ENCODE measurements at regions not wholly inside any gene's neighbourhood (a gene's known extent, or its start where the extent isn't known, plus 50 kb on each side); places are given as distances from the start of the nearest gene placed in this dataset.
A peak's percentile ranks its signal among the peaks of the same experiment; 100 is the strongest.

DNA sequence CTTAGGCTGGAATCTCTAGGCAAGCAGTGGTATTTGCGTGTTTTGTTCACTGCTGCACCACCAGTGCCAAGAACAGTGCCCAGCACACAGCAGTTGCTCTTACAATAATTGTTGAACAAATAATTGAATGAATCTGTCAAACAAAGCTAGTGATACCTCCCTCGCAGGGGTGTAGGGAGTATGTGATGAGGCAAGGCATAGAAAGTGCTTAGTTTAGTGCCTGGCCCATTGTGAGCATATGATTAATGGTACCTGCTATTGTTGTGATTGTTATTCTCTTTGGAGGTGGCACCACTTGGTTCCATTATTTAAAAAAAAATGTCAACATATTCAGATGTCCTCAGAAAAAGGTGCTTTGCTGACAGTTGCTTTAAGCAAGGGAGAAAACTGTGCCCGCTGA lies 210.1 kb upstream of the TBX3 start:
- Histone ChIP-seq H3F3A (ENCODE audit: insufficient read depth) (no peaks in the 10 kb centered on the region), H3K4me3 (no peak overlapping the region), H2AFZ (no peak overlapping the region), H4K20me1 (ENCODE audit: insufficient read depth) (no peaks in the 10 kb centered on the region), H3K9me3 (ENCODE audit: low read depth) (no peaks in the 10 kb centered on the region), H3K27me3 (replicated peaks; ENCODE audit: insufficient read depth) (no peaks in the 10 kb centered on the region), H3K27ac (no peak overlapping the region), H3K79me2 (ENCODE audit: insufficient read depth) (no peaks in the 10 kb centered on the region), H3K4me1 (ENCODE audit: insufficient read depth) (no peaks in the 10 kb centered on the region), H3K9me2 (ENCODE audit: insufficient read depth) (no peaks in the 10 kb centered on the region), H3K4me2 (ENCODE audit: unreplicated experiment) (no peak overlapping the region), H3K36me3 (ENCODE audit: low read depth) (no peaks in the 10 kb centered on the region), H3K9ac (no peak overlapping the region)
- WGBS, 2 experiments (ENCODE audit: low coverage in 1 of 2, low lambda C conversion rate in 2 of 2, missing lambda C conversion rate in 2 of 2) = 86 to 94% methylated on average over 3 of the region's 3 CpGs
- no peak for TF ChIP-seq EZH2phosphoT487 (IDR thresholded peaks at IDR 0.05; ENCODE audit: insufficient read depth, low read depth)
- TF ChIP-seq EZH2 (IDR thresholded peaks at IDR 0.05; ENCODE audit: insufficient read depth, poor library complexity, severe bottlenecking) = no peak
- in situ Hi-C loops (cut with MboI) = no loop called here
- no peak for DNase-seq

DNA sequence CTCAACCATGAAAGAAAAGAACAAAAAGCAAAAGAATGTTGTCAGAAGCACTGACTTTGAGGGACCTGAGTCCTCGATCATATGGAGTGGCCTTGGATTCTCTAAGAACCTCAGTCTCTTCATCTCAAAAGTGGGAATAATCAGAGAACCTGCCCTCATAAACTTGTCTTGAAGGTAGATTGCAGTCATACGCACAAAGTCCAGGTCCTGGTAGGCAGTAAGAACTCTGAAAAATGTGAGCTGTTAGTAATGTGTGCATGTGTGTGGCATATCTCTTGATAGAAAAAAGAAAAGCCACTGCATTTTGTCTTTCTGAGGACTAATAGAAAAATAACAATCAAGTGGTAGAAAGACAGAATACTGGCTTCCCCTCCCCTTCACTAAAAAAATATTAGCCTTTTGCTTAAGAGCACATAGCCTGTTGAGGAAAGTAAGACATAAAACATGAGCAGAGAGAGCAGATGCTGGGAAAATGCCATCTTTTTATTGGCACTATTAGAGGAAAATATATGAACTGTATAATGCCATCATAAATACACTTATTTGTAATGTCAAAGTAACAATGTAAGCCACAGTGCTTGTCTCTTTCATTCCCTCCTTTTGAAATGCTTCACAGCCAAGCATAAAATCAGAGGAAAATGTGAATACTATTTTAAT lies 205.1 kb upstream of the TBX3 start:
- Histone ChIP-seq H3K9me3 (ENCODE audit: low read depth) (no peaks in the 10 kb centered on the region), H3K27me3 (replicated peaks; ENCODE audit: insufficient read depth) (no peaks in the 10 kb centered on the region), H3K9ac (no peak overlapping the region), H3K9me2 (ENCODE audit: insufficient read depth) (no peaks in the 10 kb centered on the region), H3K79me2 (ENCODE audit: insufficient read depth) (no peaks in the 10 kb centered on the region), H3K4me1 (ENCODE audit: insufficient read depth) (no peaks in the 10 kb centered on the region), H3F3A (ENCODE audit: insufficient read depth) (no peaks in the 10 kb centered on the region), H2AFZ (no peak overlapping the region), H3K4me2 (ENCODE audit: unreplicated experiment) (no peak overlapping the region), H4K20me1 (ENCODE audit: insufficient read depth) (no peaks in the 10 kb centered on the region), H3K4me3 (no peak overlapping the region), H3K27ac (no peak overlapping the region), H3K36me3 (ENCODE audit: low read depth) (no peaks in the 10 kb centered on the region)
- WGBS, 2 experiments (ENCODE audit: low coverage in 1 of 2, low lambda C conversion rate in 2 of 2, missing lambda C conversion rate in 2 of 2) = 93 to 95% methylated on average over 2 of the region's 2 CpGs
- in situ Hi-C loops (cut with MboI) = no loop called here
- TF ChIP-seq EZH2 (IDR thresholded peaks at IDR 0.05; ENCODE audit: insufficient read depth, poor library complexity, severe bottlenecking) (no peak), EZH2phosphoT487 (IDR thresholded peaks at IDR 0.05; ENCODE audit: insufficient read depth, low read depth) (no peak)
- DNase-seq = no peak

DNA sequence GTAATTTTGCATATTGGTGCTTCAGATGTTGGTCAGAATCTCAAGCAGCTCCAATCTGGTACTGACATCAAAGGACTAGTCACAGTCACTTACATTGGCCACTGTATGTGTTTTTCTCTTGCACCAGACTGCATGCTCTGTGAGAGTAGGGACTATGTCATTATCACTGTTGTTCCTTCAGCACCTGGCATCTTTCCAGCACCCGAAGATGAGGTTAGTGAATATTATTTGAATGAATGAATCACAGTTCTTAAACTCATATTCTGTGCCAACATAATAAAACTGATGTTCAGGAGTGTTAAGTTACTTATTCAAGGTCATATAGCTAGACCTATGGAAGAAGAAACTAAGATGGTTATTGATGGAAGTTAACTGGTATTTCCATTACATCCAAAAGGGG lies 204.5 kb upstream of the TBX3 start:
- WGBS, 2 experiments (ENCODE audit: low coverage in 1 of 2, low lambda C conversion rate in 2 of 2, missing lambda C conversion rate in 2 of 2) = 0% methylated on average over 1 of the region's 1 CpG
- no peak for TF ChIP-seq EZH2 (IDR thresholded peaks at IDR 0.05; ENCODE audit: insufficient read depth, poor library complexity, severe bottlenecking)
- peak; percentile 46 for DNase-seq

DNA sequence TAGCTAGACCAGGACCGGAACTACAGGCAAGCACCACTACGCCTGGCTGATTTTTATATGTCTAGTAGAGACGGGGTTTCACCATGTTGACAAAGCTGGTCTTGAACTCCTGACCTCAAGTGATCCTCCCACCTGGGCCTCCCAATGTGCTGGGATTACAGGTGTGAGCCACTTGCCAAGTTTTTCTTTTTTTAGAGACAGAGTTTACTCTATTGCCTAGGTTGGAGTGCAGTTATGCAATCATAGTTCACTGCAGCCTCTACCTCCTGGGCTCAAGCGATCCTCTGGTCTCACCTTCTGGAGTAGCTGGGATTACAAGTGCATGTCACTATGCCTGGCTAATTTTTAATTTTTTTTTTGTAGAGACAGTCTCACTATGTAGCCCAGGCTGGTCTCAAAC lies 201.5 kb upstream of the TBX3 start:
- 95 to 96% methylated on average over 4 of the region's 4 CpGs for WGBS, 2 experiments (ENCODE audit: low coverage in 1 of 2, low lambda C conversion rate in 2 of 2, missing lambda C conversion rate in 2 of 2)
- H3F3A ChIP-seq (ENCODE audit: insufficient read depth) = no peaks in the 10 kb centered on the region
- DNase-seq = no peak
- H3K9ac ChIP-seq = no peak overlapping the region
- no peak overlapping the region for H2AFZ ChIP-seq
- no peaks in the 10 kb centered on the region for H3K4me1 ChIP-seq (ENCODE audit: insufficient read depth)
- H3K4me2 ChIP-seq (ENCODE audit: unreplicated experiment) = no peak overlapping the region
- no peaks in the 10 kb centered on the region for H3K9me2 ChIP-seq (ENCODE audit: insufficient read depth)
- H4K20me1 ChIP-seq (ENCODE audit: insufficient read depth) = no peaks in the 10 kb centered on the region
- no peaks in the 10 kb centered on the region for H3K36me3 ChIP-seq (ENCODE audit: low read depth)
- in situ Hi-C loops (cut with MboI) = no loop called here
- no peaks in the 10 kb centered on the region for H3K27me3 ChIP-seq (replicated peaks; ENCODE audit: insufficient read depth)
- H3K79me2 ChIP-seq (ENCODE audit: insufficient read depth) = no peaks in the 10 kb centered on the region
- TF ChIP-seq EZH2 (IDR thresholded peaks at IDR 0.05; ENCODE audit: insufficient read depth, poor library complexity, severe bottlenecking) (no peak), EZH2phosphoT487 (IDR thresholded peaks at IDR 0.05; ENCODE audit: insufficient read depth, low read depth) (no peak)
- no peak overlapping the region for H3K27ac ChIP-seq
- H3K9me3 ChIP-seq (ENCODE audit: low read depth) = no peaks in the 10 kb centered on the region
- H3K4me3 ChIP-seq = no peak overlapping the region

More for the DNA sequence above, 204.5 kb upstream of the TBX3 start:
- no peaks in the 10 kb centered on the region for H3K4me1 ChIP-seq (ENCODE audit: insufficient read depth)
- no peaks in the 10 kb centered on the region for H3K9me2 ChIP-seq (ENCODE audit: insufficient read depth)
- no peak overlapping the region for H3K27ac ChIP-seq
- no peaks in the 10 kb centered on the region for H3K36me3 ChIP-seq (ENCODE audit: low read depth)
- H4K20me1 ChIP-seq (ENCODE audit: insufficient read depth) = no peaks in the 10 kb centered on the region
- H3F3A ChIP-seq (ENCODE audit: insufficient read depth) = no peaks in the 10 kb centered on the region
- H3K4me2 ChIP-seq (ENCODE audit: unreplicated experiment) = no peak overlapping the region
- no peak overlapping the region for H3K9ac ChIP-seq
- H2AFZ ChIP-seq = no peak overlapping the region
- no peaks in the 10 kb centered on the region for H3K27me3 ChIP-seq (replicated peaks; ENCODE audit: insufficient read depth)
- H3K9me3 ChIP-seq (ENCODE audit: low read depth) = no peaks in the 10 kb centered on the region
- in situ Hi-C loops (cut with MboI) = no loop called here
- no peaks in the 10 kb centered on the region for H3K79me2 ChIP-seq (ENCODE audit: insufficient read depth)
- no peak overlapping the region for H3K4me3 ChIP-seq

DNA sequence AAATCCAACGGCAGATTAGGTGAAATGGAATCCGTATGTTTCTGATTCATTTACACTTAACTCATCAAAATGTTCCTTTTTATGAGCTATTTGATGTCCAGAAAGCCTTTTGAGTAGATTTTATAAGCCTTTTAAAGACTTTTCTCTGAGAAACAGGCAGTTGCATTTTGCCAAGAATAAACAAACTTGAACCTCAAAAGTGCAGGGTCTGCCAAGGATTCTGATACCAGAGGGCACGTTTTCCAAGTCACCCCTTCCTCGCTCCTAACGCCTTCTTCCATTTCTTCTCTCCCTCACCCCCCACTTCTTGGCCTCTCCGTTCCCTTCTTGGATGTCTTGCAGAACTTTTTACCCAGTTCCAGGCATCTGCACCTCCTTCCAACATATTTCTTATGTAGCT lies 200.6 kb upstream of the TBX3 start:
- Histone ChIP-seq H3K36me3 (ENCODE audit: low read depth) (no peaks in the 10 kb centered on the region), H4K20me1 (ENCODE audit: insufficient read depth) (no peaks in the 10 kb centered on the region), H3K4me3 (no peak overlapping the region), H3K9ac (no peak overlapping the region), H3K4me1 (ENCODE audit: insufficient read depth) (no peaks in the 10 kb centered on the region), H3K27me3 (replicated peaks; ENCODE audit: insufficient read depth) (no peaks in the 10 kb centered on the region), H3K9me3 (ENCODE audit: low read depth) (no peaks in the 10 kb centered on the region), H3F3A (ENCODE audit: insufficient read depth) (no peaks in the 10 kb centered on the region), H3K4me2 (ENCODE audit: unreplicated experiment) (no peak overlapping the region), H2AFZ (no peak overlapping the region), H3K9me2 (ENCODE audit: insufficient read depth) (no peaks in the 10 kb centered on the region), H3K27ac (no peak overlapping the region), H3K79me2 (ENCODE audit: insufficient read depth) (no peaks in the 10 kb centered on the region)
- no peak for DNase-seq
- 44 to 45% methylated on average over 6 of the region's 6 CpGs for WGBS, 2 experiments (ENCODE audit: low coverage in 1 of 2, low lambda C conversion rate in 2 of 2, missing lambda C conversion rate in 2 of 2)
- no peak for TF ChIP-seq EZH2 (IDR thresholded peaks at IDR 0.05; ENCODE audit: insufficient read depth, poor library complexity, severe bottlenecking)
- in situ Hi-C loops (cut with MboI) = no loop called here

All from GM23248 (cell line).